Astrocyte (in vitro differentiated cells and primary cell): ENCODE measurements at regions not wholly inside any gene's neighbourhood (a gene's known extent, or its start where the extent isn't known, plus 50 kb on each side); places are given as distances from the start of the nearest gene placed in this dataset.

Source experiments
- DNase-seq: peaks from one replicate; pipeline ENCODE4 v3.0.0-alpha.2; 2010; ENCODE audit warnings: low read depth
- FAIRE-seq: peaks from 2 replicates; lab custom pipeline; 2011; peaks lifted over from hg19 to GRCh38; lab: Jason Lieb, UNC
- H2AFZ ChIP-seq: 2 replicates; pipeline ENCODE4 v1.6.0; 2012; ENCODE audit warnings: low read depth, low read length, inconsistent platforms
- H3K27ac ChIP-seq: 2 replicates; pipeline ENCODE4 v1.5.1; 2011; ENCODE audit warnings: low read depth, low read length, inconsistent platforms
- H3K27me3 ChIP-seq: 2 replicates; pipeline ENCODE4 v1.6.0; 2011; ENCODE audit warnings: low read length, inconsistent platforms; ENCODE audit not compliant: insufficient read depth
- H3K36me3 ChIP-seq: 2 replicates; pipeline ENCODE4 v1.5.1; 2011; ENCODE audit warnings: low read length, inconsistent platforms; ENCODE audit not compliant: insufficient read depth
- H3K4me1 ChIP-seq: 2 replicates; pipeline ENCODE4 v1.5.1; 2011; ENCODE audit warnings: low read length, inconsistent platforms; ENCODE audit not compliant: insufficient read depth
- H3K4me2 ChIP-seq: 2 replicates; pipeline ENCODE4 v1.6.0; 2012; ENCODE audit warnings: low read length, inconsistent platforms
- H3K4me3 ChIP-seq: 2 replicates; pipeline ENCODE4 v1.5.1; 2011; ENCODE audit warnings: low read depth, mild to moderate bottlenecking, low read length, inconsistent platforms; ENCODE audit not compliant: insufficient read depth
- H3K79me2 ChIP-seq: 2 replicates; pipeline ENCODE4 v1.6.0; 2012; ENCODE audit warnings: mild to moderate bottlenecking, low read length, inconsistent platforms; ENCODE audit not compliant: insufficient read depth
- H3K9ac ChIP-seq: 2 replicates; pipeline ENCODE4 v1.6.0; 2012; ENCODE audit warnings: mild to moderate bottlenecking, low read length, inconsistent platforms
- H3K9me3 ChIP-seq: 2 replicates; pipeline ENCODE4 v1.5.1; 2012; ENCODE audit warnings: low read depth, mild to moderate bottlenecking, low read length, inconsistent platforms; ENCODE audit not compliant: insufficient read depth
- H4K20me1 ChIP-seq: 2 replicates; pipeline ENCODE4 v1.6.0; 2012; ENCODE audit warnings: low read length, inconsistent platforms; ENCODE audit not compliant: insufficient read depth
- H3K27ac Mint-ChIP-seq: one replicate; pipeline ENCODE4 v1.8.0; 2021; ENCODE audit warnings: mild to moderate bottlenecking, mixed read lengths; ENCODE audit not compliant: unreplicated experiment
- H3K27me3 Mint-ChIP-seq: one replicate; pipeline ENCODE4 v1.8.0; 2021; ENCODE audit warnings: low read depth, mixed read lengths; ENCODE audit not compliant: unreplicated experiment
- H3K36me3 Mint-ChIP-seq: one replicate; pipeline ENCODE4 v1.8.0; 2021; ENCODE audit warnings: low read depth, mixed read lengths; ENCODE audit not compliant: unreplicated experiment
- H3K4me1 Mint-ChIP-seq: one replicate; pipeline ENCODE4 v1.8.0; 2021; ENCODE audit warnings: low read depth, mixed read lengths; ENCODE audit not compliant: unreplicated experiment
- H3K4me3 Mint-ChIP-seq: one replicate; pipeline ENCODE4 v1.8.0; 2021; ENCODE audit warnings: mild to moderate bottlenecking, moderate library complexity, mixed read lengths; ENCODE audit not compliant: unreplicated experiment
- H3K9me3 Mint-ChIP-seq: one replicate; pipeline ENCODE4 v1.8.0; 2021; ENCODE audit warnings: mild to moderate bottlenecking, mixed read lengths; ENCODE audit not compliant: unreplicated experiment
- EZH2 ChIP-seq: IDR thresholded peaks from 2 replicates; pipeline ENCODE4 v1.6.1; 2012; ENCODE audit warnings: mild to moderate bottlenecking, low read length, inconsistent platforms; ENCODE audit not compliant: insufficient read depth
- TF ChIP-seq, protein P1 (sequence below): IDR thresholded peaks from 2 replicates; pipeline ENCODE4 v1.5.1; 2011; ENCODE audit warnings: low read depth, mild to moderate bottlenecking, inconsistent platforms, low read length, moderate library complexity; ENCODE audit not compliant: insufficient read depth

DNA sequence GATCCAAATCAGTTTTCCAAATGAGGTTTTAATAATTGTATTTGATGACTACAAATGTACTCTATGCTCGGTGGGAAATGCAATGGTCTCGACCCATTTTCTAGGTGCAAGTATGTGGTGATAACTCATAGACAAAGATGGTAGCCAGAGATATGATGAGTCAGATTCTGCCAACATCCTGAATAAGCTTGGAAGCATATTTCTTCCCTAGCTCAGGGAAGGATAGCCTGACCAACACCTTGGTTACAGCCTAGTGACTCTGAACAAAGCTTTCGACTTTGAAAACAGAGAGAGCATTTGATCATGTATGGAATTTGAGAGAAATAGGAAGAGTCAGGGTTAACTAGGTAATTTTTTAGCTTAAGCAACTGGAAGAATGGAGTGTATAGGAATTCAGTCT lies 128.3 kb upstream of the MYOCD start:
- no peak overlapping the region for H3K27ac ChIP-seq
- H3K4me1 Mint-ChIP-seq: peaks cover 8% of the 10 kb centered on the region
- TF ChIP-seq EZH2: no peak
- TF ChIP-seq, protein P1, sequence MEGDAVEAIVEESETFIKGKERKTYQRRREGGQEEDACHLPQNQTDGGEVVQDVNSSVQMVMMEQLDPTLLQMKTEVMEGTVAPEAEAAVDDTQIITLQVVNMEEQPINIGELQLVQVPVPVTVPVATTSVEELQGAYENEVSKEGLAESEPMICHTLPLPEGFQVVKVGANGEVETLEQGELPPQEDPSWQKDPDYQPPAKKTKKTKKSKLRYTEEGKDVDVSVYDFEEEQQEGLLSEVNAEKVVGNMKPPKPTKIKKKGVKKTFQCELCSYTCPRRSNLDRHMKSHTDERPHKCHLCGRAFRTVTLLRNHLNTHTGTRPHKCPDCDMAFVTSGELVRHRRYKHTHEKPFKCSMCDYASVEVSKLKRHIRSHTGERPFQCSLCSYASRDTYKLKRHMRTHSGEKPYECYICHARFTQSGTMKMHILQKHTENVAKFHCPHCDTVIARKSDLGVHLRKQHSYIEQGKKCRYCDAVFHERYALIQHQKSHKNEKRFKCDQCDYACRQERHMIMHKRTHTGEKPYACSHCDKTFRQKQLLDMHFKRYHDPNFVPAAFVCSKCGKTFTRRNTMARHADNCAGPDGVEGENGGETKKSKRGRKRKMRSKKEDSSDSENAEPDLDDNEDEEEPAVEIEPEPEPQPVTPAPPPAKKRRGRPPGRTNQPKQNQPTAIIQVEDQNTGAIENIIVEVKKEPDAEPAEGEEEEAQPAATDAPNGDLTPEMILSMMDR: no peak
- no peaks in the 10 kb centered on the region for H3K9me3 ChIP-seq
- H3K27me3 Mint-ChIP-seq: no peaks in the 10 kb centered on the region
- no peaks in the 10 kb centered on the region for H3K4me1 ChIP-seq
- H3K79me2 ChIP-seq: no peaks in the 10 kb centered on the region
- no peaks in the 10 kb centered on the region for H3K27me3 ChIP-seq
- no peaks in the 10 kb centered on the region for H4K20me1 ChIP-seq
- DNase-seq (no peak), FAIRE-seq (no peak)
- H3K4me2 ChIP-seq: no peak overlapping the region
- H3K27ac Mint-ChIP-seq: no peak overlapping the region
- no peak overlapping the region for H3K9ac ChIP-seq
- no peaks in the 10 kb centered on the region for H3K36me3 ChIP-seq
- no peaks in the 10 kb centered on the region for H3K36me3 Mint-ChIP-seq
- no peak overlapping the region for H3K4me3 Mint-ChIP-seq
- no peak overlapping the region for H3K4me3 ChIP-seq
- no peak overlapping the region for H2AFZ ChIP-seq
- peaks cover 4% of the 10 kb centered on the region for H3K9me3 Mint-ChIP-seq

- no peaks in the 10 kb centered on the region for H3K79me2 ChIP-seq
- no peak overlapping the region for H2AFZ ChIP-seq
- H3K4me1 ChIP-seq: no peaks in the 10 kb centered on the region
- DNase-seq: no peak
- no peak overlapping the region for H3K9ac ChIP-seq
- H3K27me3 ChIP-seq: no peaks in the 10 kb centered on the region
- H3K27ac ChIP-seq: no peak overlapping the region
- H3K4me2 ChIP-seq: no peak overlapping the region
- no peak for TF ChIP-seq EZH2
- TF ChIP-seq, protein P1: no peak
- H3K27me3 Mint-ChIP-seq: no peaks in the 10 kb centered on the region
- peaks cover 4% of the 10 kb centered on the region for H3K9me3 Mint-ChIP-seq
- H3K36me3 Mint-ChIP-seq: no peaks in the 10 kb centered on the region
- FAIRE-seq: no peak
- H4K20me1 ChIP-seq: no peaks in the 10 kb centered on the region
- no peaks in the 10 kb centered on the region for H3K9me3 ChIP-seq
- H3K36me3 ChIP-seq: no peaks in the 10 kb centered on the region
- H3K4me1 Mint-ChIP-seq: peaks cover 8% of the 10 kb centered on the region
- no peak overlapping the region for H3K27ac Mint-ChIP-seq
- no peak overlapping the region for H3K4me3 ChIP-seq
- no peak overlapping the region for H3K4me3 Mint-ChIP-seq
Measured at GRCh38 chr17:12538003-12538402, 127.7 kb upstream of the MYOCD start.

- Histone ChIP-seq H4K20me1 (no peaks in the 10 kb centered on the region), H3K9ac (no peak overlapping the region), H3K4me3 (no peak overlapping the region), H3K36me3 (no peaks in the 10 kb centered on the region), H3K79me2 (no peaks in the 10 kb centered on the region), H3K27me3 (no peaks in the 10 kb centered on the region), H3K4me1 (no peaks in the 10 kb centered on the region), H2AFZ (no peak overlapping the region), H3K27ac (no peak overlapping the region), H3K9me3 (no peaks in the 10 kb centered on the region), H3K4me2 (no peak overlapping the region)
- Mint-ChIP-seq H3K27ac (no peak overlapping the region), H3K4me3 (no peak overlapping the region), H3K9me3 (no peaks in the 10 kb centered on the region), H3K36me3 (no peaks in the 10 kb centered on the region), H3K4me1 (no peaks in the 10 kb centered on the region), H3K27me3 (peaks cover 7% of the 10 kb centered on the region)
- TF ChIP-seq EZH2: no peak
- TF ChIP-seq, protein P1: peak; percentile 74
- DNase-seq (peak; percentile 26), FAIRE-seq (no peak)
Measured at GRCh38 chr17:12545877-12546513, 119.7 kb upstream of the MYOCD start.
